ENCODE measurements at regions not wholly inside any gene's neighbourhood (a gene's known extent, or its start where the extent isn't known, plus 50 kb on each side); places are given as distances from the start of the nearest gene placed in this dataset.
A peak's percentile ranks its signal among the peaks of the same experiment; 100 is the strongest.

DNA sequence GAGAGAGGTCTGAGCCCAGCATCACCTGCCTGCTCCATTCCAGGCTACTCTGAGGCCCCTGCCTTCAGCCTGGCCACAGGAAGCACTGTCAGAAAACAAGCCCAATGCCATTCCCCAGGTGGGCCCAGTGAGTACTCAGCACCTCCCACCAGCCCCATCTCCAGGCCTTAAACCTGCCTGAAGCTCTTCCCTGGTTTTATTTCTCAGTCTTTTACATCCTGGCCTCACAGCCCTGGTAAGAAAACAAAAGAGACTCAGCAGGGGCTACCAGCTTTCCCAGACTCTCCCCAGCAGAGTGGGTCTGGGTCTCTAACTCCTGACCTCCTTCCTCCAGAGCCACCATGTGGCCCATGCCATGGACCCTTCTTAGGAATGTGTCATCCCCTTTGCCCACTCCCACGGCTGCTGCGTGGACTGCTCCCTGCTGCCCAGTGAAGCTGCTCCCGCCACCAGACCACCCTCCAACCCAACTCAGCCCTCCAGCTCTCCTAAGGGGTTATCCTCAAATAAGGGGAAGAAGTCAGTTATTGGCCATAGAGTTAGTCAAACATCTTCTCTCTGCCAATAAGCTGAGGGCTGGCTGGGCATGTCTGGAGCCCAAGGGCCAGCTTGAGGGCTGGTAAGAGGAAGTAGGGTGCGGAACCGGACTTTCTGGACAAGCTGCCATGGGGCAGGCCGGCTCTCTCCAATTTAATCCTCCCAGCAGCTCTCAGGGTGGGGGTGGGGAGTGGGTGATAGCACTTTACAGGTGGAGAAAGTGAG, 116.7 kb upstream of the LINGO1 start:
- no peak for DNase-seq
- intact Hi-C loops (cut with DNase I): no loop called here

- intact Hi-C loops (cut with DNase I): no loop called here
These were observed 115.7 kb upstream of the LINGO1 start for GRCh38 chr15:77748078-77749064.

GRCh38 chr15:77747175-77748077, 114.7 kb upstream of the LINGO1 start:
- no peak for DNase-seq
- intact Hi-C loops (cut with DNase I): no loop called here

More at GRCh38 chr15:77748078-77749064, 115.7 kb upstream of the LINGO1 start:
- no peak for DNase-seq

GRCh38 chr15:77746254-77747174, 113.8 kb upstream of the LINGO1 start:
- intact Hi-C loops (cut with DNase I): no loop called here
- DNase-seq: no peak

- intact Hi-C loops (cut with DNase I): no loop called here
These were observed 111.7 kb upstream of the LINGO1 start for GRCh38 chr15:77744398-77744797.

DNA sequence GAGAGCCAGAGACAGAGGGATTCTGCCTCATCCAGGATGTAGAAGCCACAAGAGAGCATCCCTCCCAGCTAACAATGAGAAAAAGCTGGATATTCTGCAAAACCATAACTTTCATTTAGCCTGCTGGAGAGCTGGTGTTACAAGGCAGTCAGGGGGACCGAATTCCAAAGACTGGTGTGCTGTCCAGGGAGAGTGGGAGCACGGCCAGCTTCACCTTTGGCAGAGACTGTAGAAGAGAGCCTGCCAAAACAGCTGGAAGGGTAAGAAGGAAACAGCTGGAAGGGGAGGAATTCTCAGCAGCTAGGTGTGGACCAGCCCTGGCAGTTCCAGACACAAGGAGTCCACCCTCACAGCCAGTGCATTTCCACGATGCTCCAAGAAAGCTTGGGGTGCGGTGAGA, 109.9 kb upstream of the LINGO1 start:
- DNase-seq: no peak
- intact Hi-C loops (cut with DNase I): no loop called here

More at GRCh38 chr15:77744398-77744797, 111.7 kb upstream of the LINGO1 start:
- no peak for DNase-seq

DNA sequence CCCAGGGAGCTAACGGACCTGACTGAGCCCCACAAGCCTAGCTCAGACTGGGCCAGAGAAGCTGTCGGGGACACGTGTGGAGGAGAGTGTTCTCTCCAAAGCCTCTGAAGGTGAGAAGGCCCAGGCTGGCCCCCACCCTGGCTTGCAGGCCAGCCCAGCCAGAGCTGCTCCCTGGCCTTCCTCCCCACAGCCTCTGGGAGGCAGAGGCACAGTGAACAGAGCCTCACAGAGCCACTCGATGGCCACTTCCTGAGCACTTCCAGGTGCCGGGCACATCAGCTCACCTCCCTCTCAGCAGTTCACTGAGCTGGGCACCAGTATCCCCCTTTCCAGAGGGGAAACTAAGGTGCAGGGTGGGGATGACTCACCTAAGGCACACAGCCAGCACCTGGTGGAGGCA, 109.4 kb upstream of the LINGO1 start:
- intact Hi-C loops (cut with DNase I): no loop called here
- DNase-seq: no peak

- intact Hi-C loops (cut with DNase I): no loop called here
- no peak for DNase-seq
These were observed 108.4 kb upstream of the LINGO1 start for GRCh38 chr15:77741106-77741505.

GRCh38 chr15:77739591-77740378, 107.1 kb upstream of the LINGO1 start:
- DNase-seq: no peak
- intact Hi-C loops (cut with DNase I): no loop called here

DNA sequence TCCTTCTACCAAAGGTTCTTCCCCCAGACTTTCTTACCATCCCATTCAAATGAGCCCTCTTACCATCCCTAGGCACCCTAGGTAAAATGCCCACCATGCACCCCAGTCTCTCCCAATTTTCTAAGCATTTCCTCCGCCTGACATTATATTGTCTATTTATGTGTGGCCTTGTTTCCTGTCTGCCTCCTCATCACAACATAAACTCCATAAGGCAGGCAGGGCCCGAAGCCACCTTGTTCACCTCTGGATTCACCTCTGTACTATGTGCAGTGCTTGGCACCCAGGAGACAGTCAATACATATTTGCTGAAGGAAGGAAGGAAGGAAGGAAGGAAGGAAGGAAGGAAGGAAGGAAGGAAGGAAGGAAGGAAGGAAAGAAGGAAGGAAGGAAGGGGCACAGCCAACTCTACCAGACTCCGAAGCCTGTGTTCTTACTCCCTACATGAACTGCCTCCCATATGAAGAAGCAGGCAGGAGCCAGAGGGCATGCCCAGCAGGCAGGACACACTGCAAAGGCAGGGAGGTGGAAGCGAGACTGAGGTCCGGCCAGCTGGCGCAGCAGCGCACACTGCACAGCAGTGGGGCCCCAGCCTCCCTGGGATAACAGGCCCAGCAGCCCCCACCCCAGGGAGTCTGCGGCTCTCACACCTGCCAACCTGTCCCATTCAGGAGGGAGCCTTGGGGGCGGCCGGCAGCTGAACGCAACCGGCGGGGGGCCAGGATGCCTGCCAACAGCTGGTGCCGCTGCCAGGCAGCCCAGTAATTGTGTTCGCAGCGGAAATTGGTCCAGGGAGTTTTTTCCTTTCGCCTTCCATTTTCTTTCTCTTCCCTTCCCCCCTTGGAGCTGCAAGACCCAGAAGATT, 106.0 kb upstream of the LINGO1 start:
- intact Hi-C loops (cut with DNase I): no loop called here
- peak in 3 of 10 donors; percentile 28 to 84 (median 56) for DNase-seq

DNA sequence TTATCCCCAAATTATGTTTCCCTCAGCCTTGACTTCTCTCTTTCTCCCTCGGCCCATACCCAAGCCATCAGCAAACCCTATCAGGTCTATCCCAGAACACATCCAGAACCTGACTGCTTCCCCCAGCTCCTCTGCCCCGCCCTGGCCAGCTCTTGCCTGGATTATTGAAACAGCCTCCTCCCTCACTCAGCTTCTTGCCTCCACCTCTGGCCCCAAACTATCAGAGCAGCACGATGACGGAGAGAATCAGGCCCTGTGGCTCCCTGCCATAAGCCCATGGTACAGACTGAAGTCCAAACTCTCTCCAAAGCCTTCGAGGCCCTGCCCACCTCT, 105.3 kb upstream of the LINGO1 start:
- no peak for DNase-seq
- intact Hi-C loops (cut with DNase I): no loop called here

- intact Hi-C loops (cut with DNase I): no loop called here
- DNase-seq: no peak
These were observed 104.7 kb upstream of the LINGO1 start for GRCh38 chr15:77737238-77738037.

- no peak for DNase-seq
- intact Hi-C loops (cut with DNase I): no loop called here
These were observed 101.6 kb upstream of the LINGO1 start for GRCh38 chr15:77734306-77734705.

- intact Hi-C loops (cut with DNase I): no loop called here
- DNase-seq: no peak
These were observed 101.0 kb upstream of the LINGO1 start for GRCh38 chr15:77733579-77734300.

GRCh38 chr15:77732514-77733335, 100.0 kb upstream of the LINGO1 start:
- peak in 3 of 10 donors; percentile 36 to 91 (median 88) for DNase-seq
- intact Hi-C loops (cut with DNase I): no loop called here
